PC-9 (cell line): ENCODE measurements at regions not wholly inside any gene's neighbourhood (a gene's known extent, or its start where the extent isn't known, plus 50 kb on each side); places are given as distances from the start of the nearest gene placed in this dataset.

Experiments used
- EZH2 ChIP-seq: fragments of 200-600 bp; sonication (generic); IDR thresholded peaks from 2 replicates; pipeline ENCODE4 v1.8.0; 2017; ENCODE audit warnings: antibody characterized with exemption, low read depth
- TF ChIP-seq, protein P1 (sequence below): fragments of 200-600 bp; sonication (generic); conservative IDR thresholded peaks from 2 replicates; pipeline ENCODE4 v1.6.1; 2017; ENCODE audit warnings: mixed run types, antibody characterized with exemption, mild to moderate bottlenecking, moderate library complexity

- no peak for TF ChIP-seq EZH2
- TF ChIP-seq, protein P1, sequence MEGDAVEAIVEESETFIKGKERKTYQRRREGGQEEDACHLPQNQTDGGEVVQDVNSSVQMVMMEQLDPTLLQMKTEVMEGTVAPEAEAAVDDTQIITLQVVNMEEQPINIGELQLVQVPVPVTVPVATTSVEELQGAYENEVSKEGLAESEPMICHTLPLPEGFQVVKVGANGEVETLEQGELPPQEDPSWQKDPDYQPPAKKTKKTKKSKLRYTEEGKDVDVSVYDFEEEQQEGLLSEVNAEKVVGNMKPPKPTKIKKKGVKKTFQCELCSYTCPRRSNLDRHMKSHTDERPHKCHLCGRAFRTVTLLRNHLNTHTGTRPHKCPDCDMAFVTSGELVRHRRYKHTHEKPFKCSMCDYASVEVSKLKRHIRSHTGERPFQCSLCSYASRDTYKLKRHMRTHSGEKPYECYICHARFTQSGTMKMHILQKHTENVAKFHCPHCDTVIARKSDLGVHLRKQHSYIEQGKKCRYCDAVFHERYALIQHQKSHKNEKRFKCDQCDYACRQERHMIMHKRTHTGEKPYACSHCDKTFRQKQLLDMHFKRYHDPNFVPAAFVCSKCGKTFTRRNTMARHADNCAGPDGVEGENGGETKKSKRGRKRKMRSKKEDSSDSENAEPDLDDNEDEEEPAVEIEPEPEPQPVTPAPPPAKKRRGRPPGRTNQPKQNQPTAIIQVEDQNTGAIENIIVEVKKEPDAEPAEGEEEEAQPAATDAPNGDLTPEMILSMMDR: no peak
Measured at GRCh38 chr5:172540099-172540870, 86.0 kb upstream of the SH3PXD2B start.
